ENCODE measurements at regions not wholly inside any gene's neighbourhood (a gene's known extent, or its start where the extent isn't known, plus 50 kb on each side); places are given as distances from the start of the nearest gene placed in this dataset.

GRCh38 chr4:116024954-116025708 lies 911.7 kb upstream of the NDST4 start:
- no peak overlapping the region for H3K14ac ChIP-seq (replicated peaks; ENCODE audit: low read depth, low read length)
- DNase-seq (no peak), ATAC-seq (ENCODE audit: low read depth) (no peak)
- ChIA-PET CTCF (no interaction called here), POLR2A (ENCODE audit: unreplicated experiment) (no interaction called here)
- in situ Hi-C loops (cut with MboI; ENCODE audit: low sequenced_read_pairs) (no loop called here), intact Hi-C loops (cut with micrococcal nuclease) (no loop called here), dilution Hi-C loops (cut with HindIII; ENCODE audit: low sequenced_read_pairs, unreplicated experiment) (no loop called here)
- no peak overlapping the region for H2AFZ ChIP-seq (replicated peaks; ENCODE audit: low read length, poor library complexity)
- H3K9ac ChIP-seq (ENCODE audit: low read depth, low read length) = no peak overlapping the region
- H3K36me3 ChIP-seq (ENCODE audit: control insufficient read depth, insufficient read depth, low read length) = no peaks in the 10 kb centered on the region
- H3K4me2 ChIP-seq (ENCODE audit: low read depth, low read length) = no peak overlapping the region
- no peak overlapping the region for H2BK15ac ChIP-seq (ENCODE audit: low read depth, low read length)
- H4K8ac ChIP-seq (ENCODE audit: low read depth in 2 of 2, low read length in 2 of 2) = no peak overlapping the region
- H3K18ac ChIP-seq (ENCODE audit: low read depth, low read length) = no peak overlapping the region
- H2AK5ac ChIP-seq (ENCODE audit: low read depth, low read length) = no peak overlapping the region
- no peaks in the 10 kb centered on the region for H3K9me1 ChIP-seq (ENCODE audit: insufficient read depth, low read length)
- H3K4me3 ChIP-seq (ENCODE audit: insufficient read depth, low read depth, low read length) = no peak overlapping the region
- no peak overlapping the region for H4K91ac ChIP-seq (ENCODE audit: insufficient read depth, low read depth, low read length)
- H4K5ac ChIP-seq (ENCODE audit: low read depth, low read length) = no peak overlapping the region
- no peak overlapping the region for H3K56ac ChIP-seq (ENCODE audit: extremely low read depth, insufficient read depth, low read length)
- TF ChIP-seq RAD21 (IDR thresholded peaks at IDR 0.05; ENCODE audit: low read length) (no peak), MAZ (IDR thresholded peaks at IDR 0.05; ENCODE audit: borderline replicate concordance, low read depth, low read length) (no peak), NFE2L2 (IDR thresholded peaks at IDR 0.05; ENCODE audit: low read depth, low read length) (no peak), MXI1 (IDR thresholded peaks at IDR 0.05; ENCODE audit: borderline replicate concordance, low read depth, low read length) (no peak), SMC3 (IDR thresholded peaks at IDR 0.05; ENCODE audit: low read depth, low read length) (no peak), RCOR1 (IDR thresholded peaks at IDR 0.05; ENCODE audit: insufficient replicate concordance, low read length) (no peak), CTCF (conservative IDR thresholded peaks at IDR 0.05; ENCODE audit: low read depth, low read length) (no peak), CEBPB (IDR thresholded peaks at IDR 0.05; ENCODE audit: low read depth, low read length) (no peak), RFX5 (IDR thresholded peaks at IDR 0.05; ENCODE audit: low read depth, low read length) (no peak), CHD1 (IDR thresholded peaks at IDR 0.05; ENCODE audit: low read depth, low read length) (no peak)
- no peaks in the 10 kb centered on the region for H3K27me3 ChIP-seq (ENCODE audit: control insufficient read depth, insufficient read depth, low read length)
- no peaks in the 10 kb centered on the region for H3K79me1 ChIP-seq (ENCODE audit: low read depth in 1 of 2, low read length in 2 of 2)
- H2AK9ac ChIP-seq (replicated peaks; ENCODE audit: low read depth, low read length, poor library complexity) = no peak overlapping the region
- no peak overlapping the region for H2BK5ac ChIP-seq (ENCODE audit: low read depth, low read length, poor library complexity, severe bottlenecking)
- no peak overlapping the region for H2BK20ac ChIP-seq (ENCODE audit: low read depth, low read length)
- no peak overlapping the region for H3K23ac ChIP-seq (ENCODE audit: low read depth, low read length)
- H3K27ac ChIP-seq (ENCODE audit: insufficient read depth, low read length) = no peak overlapping the region
- H3K4ac ChIP-seq (ENCODE audit: low read depth, low read length) = no peak overlapping the region
- H4K20me1 ChIP-seq (ENCODE audit: insufficient read depth, low read length) = no peaks in the 10 kb centered on the region
- no peaks in the 10 kb centered on the region for H3K4me1 ChIP-seq (ENCODE audit: control insufficient read depth, insufficient read depth, low read length)
- no CpG with 5 or more reads among the region's 1 CpG for WGBS, 2 experiments (ENCODE audit: extremely low coverage in 2 of 2, insufficient read length in 1 of 2)
- H2BK120ac ChIP-seq (ENCODE audit: low read depth, low read length) = no peak overlapping the region
- H3K9me3 ChIP-seq (ENCODE audit: control insufficient read depth, insufficient read depth, low read length) = peaks cover 8% of the 10 kb centered on the region
- no TSS peak for BruUV-seq (replicated peaks)

Data from IMR-90 (cell line).